Ovary (tissue), 7 donors: ENCODE measurements at regions not wholly inside any gene's neighbourhood (a gene's known extent, or its start where the extent isn't known, plus 50 kb on each side); places are given as distances from the start of the nearest gene placed in this dataset.

Source experiments
- DNase-seq, 5 donors: peaks; one replicate each; pipeline ENCODE4 v3.0.0-alpha.2; 2019 to 2020
- H3K27ac ChIP-seq, 2 donors: fragments of 200-600 bp; one replicate each; pipeline versions ENCODE4 v1.5.1 to v1.8.0; 2019 to 2022
- H3K27me3 ChIP-seq: fragments of 200-600 bp; one replicate; pipeline ENCODE4 v1.8.0; 2022
- H3K36me3 ChIP-seq: fragments of 200-600 bp; sonication (generic); one replicate; pipeline ENCODE4 v1.5.1; 2019
- H3K4me1 ChIP-seq: one replicate; pipeline ENCODE4 v1.8.1; 2013; ENCODE audit warnings: mild to moderate bottlenecking, moderate library complexity; ENCODE audit not compliant: insufficient read depth
- H3K4me3 ChIP-seq: fragments of 200-600 bp; sonication (generic); one replicate; pipeline ENCODE4 v1.5.1; 2017
- H3K9me3 ChIP-seq, 2 donors: fragments of 200-600 bp in 1 of 2; sonication (generic) in 1 of 2; one replicate each; pipeline versions ENCODE4 v1.5.1 to v1.8.1; 2013 to 2019; ENCODE audit warnings: mild to moderate bottlenecking in 1 of 2, moderate library complexity in 1 of 2
- EP300 ChIP-seq: sonication (generic); formaldehyde crosslinking; IDR thresholded peaks from one replicate; pipeline ENCODE4 v1.6.1; 2017; ENCODE audit warnings: antibody characterized with exemption
- POLR2A ChIP-seq: fragments of 450-650 bp; IDR thresholded peaks from one replicate; pipeline ENCODE4 v1.6.1; 2017; ENCODE audit warnings: antibody characterized with exemption, mild to moderate bottlenecking, moderate library complexity
- WGBS, 3 donors: extraction: QIAGEN DNeasy Blood & Tissue Kit in 1 of 3; methylation state at CpG; one replicate each; pipeline versions ENCODE4 v1.1.5 to v1.1.7; 2013 to 2017; 5-methylcytosine and 5-hydroxymethylcytosine counted together
- intact Hi-C, 4 donors: fragments of 100-400 bp; cut with DNase I; formaldehyde crosslinking; loops; one replicate each; pipeline versions ENCODE4 v1.11.0 to v1.15.1; 2022 to 2023
- TF ChIP-seq, protein P1 (sequence below), 3 donors: fragments of 450-650 bp in 2 of 3; fragments of 200-600 bp in 1 of 3; IDR thresholded peaks; one replicate each; pipeline versions ENCODE4 v1.5.1 to v1.8.0; 2016 to 2022; ENCODE audit warnings: antibody characterized with exemption in 3 of 3, mild to moderate bottlenecking in 1 of 3
- donor health status: DM: no; HTN: no; CAD: no; lungs with moderate emphysema.
- donor health status: DM: no; HTN: no; CAD: no.
- donor health status: Bipolar disorder and iron deficiency.
- donor health status: DM: no; HTN: no; CAD: no.
- donor health status: DM: yes; HTN: yes; CAD: no.

DNA sequence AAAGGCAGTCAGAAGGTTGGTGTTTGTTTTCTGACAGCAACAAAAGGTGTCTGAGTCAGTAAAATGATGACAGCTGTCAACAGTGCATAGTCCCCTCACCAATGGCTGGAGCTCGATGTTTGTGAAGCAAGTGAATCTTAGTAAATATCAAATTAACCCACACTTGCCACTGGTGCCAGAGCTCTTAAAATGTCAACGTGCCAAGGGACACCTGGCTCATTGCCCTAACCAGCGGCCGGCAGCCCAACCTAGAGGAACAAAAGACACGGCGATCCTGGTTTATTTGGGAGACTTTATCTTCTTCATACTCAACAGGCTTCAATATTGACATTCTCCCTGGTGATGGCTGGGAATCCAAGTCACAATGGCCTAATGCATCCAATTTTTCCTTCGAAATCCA, 143.4 kb downstream of the CPEB2 start:
- no peaks in the 10 kb centered on the region for H3K27me3 ChIP-seq
- TF ChIP-seq, protein P1, sequence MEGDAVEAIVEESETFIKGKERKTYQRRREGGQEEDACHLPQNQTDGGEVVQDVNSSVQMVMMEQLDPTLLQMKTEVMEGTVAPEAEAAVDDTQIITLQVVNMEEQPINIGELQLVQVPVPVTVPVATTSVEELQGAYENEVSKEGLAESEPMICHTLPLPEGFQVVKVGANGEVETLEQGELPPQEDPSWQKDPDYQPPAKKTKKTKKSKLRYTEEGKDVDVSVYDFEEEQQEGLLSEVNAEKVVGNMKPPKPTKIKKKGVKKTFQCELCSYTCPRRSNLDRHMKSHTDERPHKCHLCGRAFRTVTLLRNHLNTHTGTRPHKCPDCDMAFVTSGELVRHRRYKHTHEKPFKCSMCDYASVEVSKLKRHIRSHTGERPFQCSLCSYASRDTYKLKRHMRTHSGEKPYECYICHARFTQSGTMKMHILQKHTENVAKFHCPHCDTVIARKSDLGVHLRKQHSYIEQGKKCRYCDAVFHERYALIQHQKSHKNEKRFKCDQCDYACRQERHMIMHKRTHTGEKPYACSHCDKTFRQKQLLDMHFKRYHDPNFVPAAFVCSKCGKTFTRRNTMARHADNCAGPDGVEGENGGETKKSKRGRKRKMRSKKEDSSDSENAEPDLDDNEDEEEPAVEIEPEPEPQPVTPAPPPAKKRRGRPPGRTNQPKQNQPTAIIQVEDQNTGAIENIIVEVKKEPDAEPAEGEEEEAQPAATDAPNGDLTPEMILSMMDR (IDR thresholded peaks at IDR 0.05), result no peak
- TF ChIP-seq EP300 (no peak), POLR2A (no peak)
- no peak for DNase-seq
- H3K4me3 ChIP-seq, result no peak overlapping the region
- H3K9me3 ChIP-seq, result no peaks in the 10 kb centered on the region
- intact Hi-C loops, result loop anchor here in 1 of 4 donors (10.0 kb wide), 1 partner anchor 141 kb away; the partner anchor contains the start of gene CPEB2
- H3K4me1 ChIP-seq, result peaks cover 20% of the 10 kb centered on the region
- no peak overlapping the region for H3K27ac ChIP-seq
- 91 to 94% (median 91%) methylated on average over 7 of the region's 7 CpGs for whole genome bisulfite sequencing, 3 donors
- no peaks in the 10 kb centered on the region for H3K36me3 ChIP-seq

DNA sequence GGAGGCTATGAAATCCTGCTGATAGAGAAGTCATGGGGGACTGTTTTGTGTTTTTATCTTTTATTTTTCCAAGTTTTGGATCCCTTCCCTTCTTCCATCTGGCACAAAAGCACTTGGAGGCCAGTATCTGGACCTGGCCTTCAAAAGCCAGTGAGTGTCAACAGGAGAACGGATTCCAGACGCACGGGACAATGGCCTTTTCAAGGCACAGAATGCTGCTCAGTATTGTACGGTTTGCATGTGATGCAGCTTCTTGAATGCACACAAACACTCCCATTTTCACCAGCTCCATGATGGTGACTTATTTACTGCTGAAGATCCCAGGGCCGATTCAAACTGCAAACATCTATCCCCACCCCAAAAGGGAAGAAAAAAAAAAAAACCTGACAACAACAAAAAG, 145.4 kb downstream of the CPEB2 start:
- DNase-seq, result no peak
- intact Hi-C loops, result loop anchor here in 1 of 4 donors (10.0 kb wide), 1 partner anchor 143 kb away; the partner anchor contains the start of gene CPEB2

DNA sequence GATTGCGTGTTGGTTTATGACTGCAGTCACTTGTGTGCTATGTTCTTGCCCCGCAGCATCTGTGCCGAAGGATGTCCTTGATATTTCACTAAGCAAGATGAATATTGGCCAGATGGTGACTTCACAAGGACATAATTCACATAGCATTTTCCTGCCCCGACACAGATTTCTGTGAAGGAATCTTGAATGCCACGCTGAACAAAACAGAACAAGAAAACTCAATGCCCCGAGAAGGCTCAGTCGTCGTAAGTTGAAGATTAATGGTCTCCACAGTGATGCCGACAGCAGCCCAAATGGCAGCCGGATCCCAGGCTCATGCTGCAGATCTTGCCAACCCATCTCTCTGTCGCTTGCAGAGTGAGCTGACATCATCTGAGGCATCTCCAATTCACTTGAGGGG, 145.9 kb downstream of the CPEB2 start:
- Histone ChIP-seq H3K27me3 (no peaks in the 10 kb centered on the region), H3K27ac (no peak overlapping the region), H3K4me3 (no peak overlapping the region), H3K36me3 (no peaks in the 10 kb centered on the region), H3K4me1 (peaks cover 20% of the 10 kb centered on the region), H3K9me3 (no peaks in the 10 kb centered on the region)
- no peak for DNase-seq
- TF ChIP-seq POLR2A (no peak), EP300 (no peak)
- TF ChIP-seq, protein P1 (IDR thresholded peaks at IDR 0.05), result no peak
- WGBS, 3 donors, result 57 to 71% (median 64%) methylated on average over 11 of the region's 11 CpGs
- intact Hi-C loops, result loop anchor here in 1 of 4 donors (10.0 kb wide), 1 partner anchor 143 kb away; the partner anchor contains the start of gene CPEB2

More for the DNA sequence above, 145.4 kb downstream of the CPEB2 start:
- Histone ChIP-seq H3K4me3 (no peak overlapping the region), H3K9me3 (no peaks in the 10 kb centered on the region), H3K27me3 (no peaks in the 10 kb centered on the region), H3K4me1 (peaks cover 20% of the 10 kb centered on the region), H3K27ac (peak overlapping the region in 1 of 2 donors; percentile 24), H3K36me3 (no peaks in the 10 kb centered on the region)
- TF ChIP-seq POLR2A (no peak), EP300 (no peak)
- TF ChIP-seq, protein P1 (IDR thresholded peaks at IDR 0.05), result no peak
- WGBS, 3 donors, result 11 to 37% (median 26%) methylated on average over 5 of the region's 5 CpGs

DNA sequence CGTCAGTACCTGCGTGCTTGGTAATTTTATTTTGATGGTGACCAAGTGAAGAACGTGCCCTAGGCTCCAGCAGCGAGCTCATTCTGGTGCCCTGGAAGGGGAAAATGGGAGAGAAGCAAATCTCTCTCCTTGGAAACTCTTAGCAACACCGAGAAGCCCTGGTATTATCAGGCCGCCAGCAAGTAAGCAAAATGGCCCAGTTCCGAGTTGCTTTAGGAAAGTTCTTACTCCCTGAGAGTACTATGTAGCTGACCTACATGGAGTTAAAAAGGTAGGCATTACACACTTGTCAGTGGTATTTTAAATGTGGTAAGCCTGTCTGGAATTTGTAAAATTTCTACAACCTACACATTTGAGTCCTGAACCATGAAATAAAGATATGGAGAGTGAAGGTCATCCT, 146.4 kb downstream of the CPEB2 start:
- Histone ChIP-seq H3K27ac (no peak overlapping the region), H3K9me3 (no peaks in the 10 kb centered on the region), H3K27me3 (no peaks in the 10 kb centered on the region), H3K4me1 (peaks cover 20% of the 10 kb centered on the region), H3K36me3 (no peaks in the 10 kb centered on the region), H3K4me3 (no peak overlapping the region)
- intact Hi-C loops, result loop anchor here in 1 of 4 donors (10.0 kb wide), 1 partner anchor 144 kb away; the partner anchor contains the start of gene CPEB2
- TF ChIP-seq, protein P1 (IDR thresholded peaks at IDR 0.05), result no peak
- TF ChIP-seq POLR2A (no peak), EP300 (no peak)
- DNase-seq, result no peak
- 87 to 98% (median 92%) methylated on average over 7 of the region's 7 CpGs for WGBS, 3 donors
